T-helper 17 cell (primary cell): ENCODE measurements at regions not wholly inside any gene's neighbourhood (a gene's known extent, or its start where the extent isn't known, plus 50 kb on each side); places are given as distances from the start of the nearest gene placed in this dataset.
"Not testable (repeated sequence)": the region's sequence is repeated elsewhere in the genome, so short reads cannot be mapped to it uniquely, and the experiment has no call there.

Experiments used
- ATAC-seq: fragments of 150-1000 bp; cut with Tn5 transposase; 2 replicates; pipeline ENCODE4 v1.10.0; 2021; ENCODE audit warnings: mild to moderate bottlenecking, moderate library complexity
- DNase-seq, 3 donors: peaks; one replicate each; pipeline versions ENCODE4 v3.0.0 to v3.0.0-alpha.2; 2020 to 2021
- H3K9me3 ChIP-seq: one replicate; pipeline ENCODE4 v1.7.0; 2013; ENCODE audit warnings: low read length, mild to moderate bottlenecking; ENCODE audit not compliant: control insufficient read depth, poor library complexity, severe bottlenecking
- H3K27ac Mint-ChIP-seq: one replicate; pipeline ENCODE4 v1.8.0; 2022; ENCODE audit warnings: mild to moderate bottlenecking, moderate library complexity, mixed read lengths
- H3K27me3 Mint-ChIP-seq: one replicate; pipeline ENCODE4 v1.8.0; 2022; ENCODE audit warnings: mixed read lengths
- H3K36me3 Mint-ChIP-seq: one replicate; pipeline ENCODE4 v1.8.0; 2022; ENCODE audit warnings: low read depth, mixed read lengths
- H3K4me1 Mint-ChIP-seq: one replicate; pipeline ENCODE4 v1.8.0; 2022; ENCODE audit warnings: mild to moderate bottlenecking, mixed read lengths
- H3K4me3 Mint-ChIP-seq: one replicate; pipeline ENCODE4 v1.8.0; 2022; ENCODE audit warnings: mild to moderate bottlenecking, moderate library complexity, mixed read lengths

GRCh38 chr11:60592601-60593000, 77.4 kb downstream of the MS4A13 start:
- DNase-seq (no peak), ATAC-seq (no peak)
- no peak overlapping the region for H3K4me3 Mint-ChIP-seq
- peaks cover 13% of the 10 kb centered on the region for H3K27me3 Mint-ChIP-seq
- no peaks in the 10 kb centered on the region for H3K36me3 Mint-ChIP-seq
- no peaks in the 10 kb centered on the region for H3K4me1 Mint-ChIP-seq
- no peak overlapping the region for H3K27ac Mint-ChIP-seq
- H3K9me3 ChIP-seq = no peaks in the 10 kb centered on the region

DNA sequence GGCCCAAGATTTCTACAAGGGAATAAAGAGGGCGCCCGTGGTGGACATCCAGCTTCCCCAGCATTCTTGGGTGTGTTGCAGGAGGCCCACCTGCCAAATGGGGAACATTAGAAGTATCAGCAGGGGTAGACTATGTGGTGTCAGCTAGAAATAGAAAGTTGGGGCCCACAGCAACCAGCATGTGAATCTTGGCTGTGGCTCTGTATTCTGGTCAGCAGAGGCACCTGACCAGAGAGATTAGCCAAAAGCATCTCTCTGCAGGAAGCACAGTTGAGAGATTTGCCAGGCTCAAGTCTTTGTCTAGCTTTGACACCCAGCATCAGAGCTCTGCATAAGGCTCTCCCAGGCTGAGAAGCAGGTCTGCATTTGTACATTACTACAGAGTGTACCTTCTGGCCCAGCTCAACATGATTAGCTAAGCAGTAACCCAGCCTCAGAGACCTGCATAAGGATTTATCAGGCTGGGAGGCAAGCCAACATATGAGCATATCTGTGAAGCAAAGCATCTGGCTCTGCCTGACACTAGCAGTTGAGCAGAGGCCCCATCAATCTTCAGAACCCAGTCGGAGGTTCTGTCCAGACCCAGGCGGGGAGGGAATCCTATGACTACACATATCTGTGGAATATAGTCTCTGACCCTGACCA, 79.9 kb downstream of the MS4A13 start:
- H3K36me3 Mint-ChIP-seq = no peaks in the 10 kb centered on the region
- H3K27me3 Mint-ChIP-seq = peaks cover 13% of the 10 kb centered on the region
- no peak for ATAC-seq

DNA sequence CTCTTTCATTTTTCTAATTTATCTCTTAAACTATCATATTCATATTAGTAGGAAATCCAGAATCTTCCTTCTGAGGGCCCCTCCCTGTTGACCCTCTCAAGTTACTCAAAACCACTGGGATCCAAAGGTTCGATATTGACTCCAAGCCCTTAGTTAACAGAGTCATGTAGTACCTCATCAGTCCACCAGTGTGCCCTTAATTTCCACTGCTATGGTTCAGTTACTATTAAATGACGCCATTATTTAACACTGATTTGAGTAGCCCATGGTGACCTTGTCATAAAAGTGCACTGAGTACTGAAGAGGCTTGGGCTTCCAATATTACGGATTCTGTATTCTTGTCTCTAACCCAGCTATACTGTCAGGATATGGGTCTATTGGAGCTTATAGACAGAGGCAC, 91.9 kb upstream of the MS4A8 start:
- Mint-ChIP-seq H3K27ac (no peak overlapping the region), H3K4me3 (no peak overlapping the region), H3K4me1 (peaks cover 3% of the 10 kb centered on the region), H3K36me3 (peaks cover 5% of the 10 kb centered on the region), H3K27me3 (peaks cover 39% of the 10 kb centered on the region)
- H3K9me3 ChIP-seq = no peaks in the 10 kb centered on the region
- DNase-seq (no peak), ATAC-seq (no peak)

More for the DNA sequence above, 79.9 kb downstream of the MS4A13 start:
- Mint-ChIP-seq H3K4me3 (no peak overlapping the region), H3K4me1 (no peaks in the 10 kb centered on the region), H3K27ac (no peak overlapping the region)
- no peaks in the 10 kb centered on the region for H3K9me3 ChIP-seq
- no peak for DNase-seq

- Mint-ChIP-seq H3K27me3 (peaks cover 57% of the 10 kb centered on the region), H3K36me3 (peaks cover 5% of the 10 kb centered on the region), H3K4me1 (peaks cover 3% of the 10 kb centered on the region), H3K4me3 (no peak overlapping the region), H3K27ac (no peak overlapping the region)
- DNase-seq (no peak), ATAC-seq (no peak)
- H3K9me3 ChIP-seq = peaks cover 5% of the 10 kb centered on the region
Measured at GRCh38 chr11:60609632-60610031, 89.8 kb upstream of the MS4A8 start.

DNA sequence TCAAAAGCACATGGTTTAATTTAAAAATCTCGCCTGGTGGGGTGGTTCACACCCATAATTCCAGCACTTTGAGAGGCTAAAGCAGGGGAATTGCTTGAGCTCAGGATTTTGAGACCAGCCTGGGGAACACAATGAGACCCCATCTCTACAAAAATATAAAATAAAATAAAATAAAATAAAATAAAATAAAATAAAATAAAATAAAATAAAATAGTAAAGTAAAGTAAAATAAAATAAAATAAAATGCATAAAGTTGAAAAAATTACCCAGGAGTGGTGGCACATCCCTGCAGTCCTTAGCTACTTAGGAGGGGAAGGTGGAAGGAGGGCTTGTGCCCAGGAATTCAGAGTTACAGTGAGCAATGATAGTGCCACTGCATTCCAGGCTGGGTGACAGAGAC, 88.7 kb upstream of the MS4A8 start:
- peaks cover 3% of the 10 kb centered on the region for H3K4me1 Mint-ChIP-seq
- H3K4me3 Mint-ChIP-seq = no peak overlapping the region
- H3K9me3 ChIP-seq = peaks cover 5% of the 10 kb centered on the region
- peaks cover 58% of the 10 kb centered on the region for H3K27me3 Mint-ChIP-seq
- ATAC-seq = no peak
- H3K36me3 Mint-ChIP-seq = peaks cover 5% of the 10 kb centered on the region
- DNase-seq = no peak
- H3K27ac Mint-ChIP-seq = no peak overlapping the region

DNA sequence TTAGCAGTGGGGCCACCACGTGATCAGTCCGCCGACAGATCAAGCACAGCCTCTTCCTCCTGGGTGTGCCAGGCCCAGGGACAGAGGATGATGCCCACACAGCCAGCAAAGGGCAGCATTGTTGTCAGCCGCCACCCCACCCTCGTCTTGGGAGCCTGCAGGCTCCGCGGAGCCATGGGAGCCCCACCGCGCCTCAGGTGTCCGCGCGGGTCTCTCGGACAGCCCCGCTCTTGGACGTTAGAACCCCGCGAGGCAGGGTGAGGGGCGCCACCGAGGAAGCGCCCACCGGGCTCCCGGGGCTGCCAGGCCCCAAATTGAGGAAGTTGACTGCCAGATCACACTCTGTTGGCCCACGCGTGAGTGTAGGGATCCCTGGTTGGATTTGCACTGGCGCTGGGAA, 83.9 kb upstream of the MS4A8 start:
- Mint-ChIP-seq H3K4me3 (no peak overlapping the region), H3K36me3 (no peaks in the 10 kb centered on the region), H3K4me1 (peaks cover 2% of the 10 kb centered on the region), H3K27ac (no peak overlapping the region), H3K27me3 (peaks cover 48% of the 10 kb centered on the region)
- ATAC-seq (no peak), DNase-seq (no peak)
- peaks cover 5% of the 10 kb centered on the region for H3K9me3 ChIP-seq

- H3K27ac Mint-ChIP-seq, H3K9me3 ChIP-seq, H3K4me3 Mint-ChIP-seq, DNase-seq, H3K4me1 Mint-ChIP-seq, ATAC-seq, H3K36me3 Mint-ChIP-seq: not testable (repeated sequence)
- peaks cover 13% of the 10 kb centered on the region for H3K27me3 Mint-ChIP-seq
Measured at GRCh38 chr11:60621940-60622339, 77.5 kb upstream of the MS4A8 start.

DNA sequence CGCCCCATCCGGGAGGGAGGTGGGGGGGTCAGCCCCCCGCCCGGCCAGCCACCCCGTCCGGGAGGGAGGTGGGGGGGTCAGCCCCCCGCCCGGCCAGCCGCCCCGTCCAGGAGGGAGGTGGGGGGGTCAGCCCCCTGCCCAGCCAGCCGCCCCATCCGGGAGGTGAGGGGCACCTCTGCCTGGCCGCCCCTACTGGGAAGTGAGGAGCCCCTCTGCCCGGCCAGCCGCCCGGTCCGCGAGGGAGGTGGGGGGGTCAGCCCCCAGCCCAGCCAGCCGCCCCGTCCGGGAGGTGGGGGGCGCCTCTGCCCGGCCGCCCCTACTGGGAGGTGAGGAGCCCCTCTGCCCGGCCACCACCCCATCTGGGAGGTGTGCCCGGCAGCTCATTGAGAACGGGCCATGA, 76.6 kb upstream of the MS4A8 start:
- not testable (repeated sequence) for H3K27ac Mint-ChIP-seq, H3K4me1 Mint-ChIP-seq, DNase-seq, ATAC-seq, H3K4me3 Mint-ChIP-seq, H3K36me3 Mint-ChIP-seq, H3K9me3 ChIP-seq
- peaks cover 10% of the 10 kb centered on the region for H3K27me3 Mint-ChIP-seq

- no peak overlapping the region for H3K27ac Mint-ChIP-seq
- H3K4me3 Mint-ChIP-seq = no peak overlapping the region
- ATAC-seq = no peak
- DNase-seq = no peak
- H3K36me3 Mint-ChIP-seq = no peaks in the 10 kb centered on the region
- H3K27me3 Mint-ChIP-seq = no peaks in the 10 kb centered on the region
- no peaks in the 10 kb centered on the region for H3K4me1 Mint-ChIP-seq
- no peaks in the 10 kb centered on the region for H3K9me3 ChIP-seq
Measured at GRCh38 chr11:60625262-60625661, 74.2 kb upstream of the MS4A8 start.

DNA sequence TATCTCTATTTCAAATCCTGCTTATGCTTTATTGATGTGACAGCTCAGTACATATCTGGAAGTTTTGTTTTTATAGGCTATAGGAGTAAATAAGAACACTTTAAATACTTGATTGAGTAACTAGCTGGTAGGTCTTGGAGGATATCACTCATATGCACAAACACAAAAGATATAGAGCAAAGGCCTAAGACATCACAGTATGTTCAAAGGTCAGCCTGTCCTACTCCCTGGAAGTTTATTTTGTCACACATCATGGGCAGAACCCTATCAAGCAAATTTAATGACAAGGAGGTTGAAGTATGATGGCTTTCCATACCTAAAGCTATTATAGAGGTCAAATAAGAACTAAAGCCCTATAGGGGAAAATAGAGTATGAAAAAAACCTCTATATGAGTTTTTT, 70.0 kb upstream of the MS4A8 start:
- Mint-ChIP-seq H3K27me3 (peaks cover 26% of the 10 kb centered on the region), H3K36me3 (no peaks in the 10 kb centered on the region), H3K27ac (no peak overlapping the region), H3K4me1 (no peaks in the 10 kb centered on the region), H3K4me3 (no peak overlapping the region)
- no peaks in the 10 kb centered on the region for H3K9me3 ChIP-seq
- ATAC-seq (no peak), DNase-seq (no peak)

DNA sequence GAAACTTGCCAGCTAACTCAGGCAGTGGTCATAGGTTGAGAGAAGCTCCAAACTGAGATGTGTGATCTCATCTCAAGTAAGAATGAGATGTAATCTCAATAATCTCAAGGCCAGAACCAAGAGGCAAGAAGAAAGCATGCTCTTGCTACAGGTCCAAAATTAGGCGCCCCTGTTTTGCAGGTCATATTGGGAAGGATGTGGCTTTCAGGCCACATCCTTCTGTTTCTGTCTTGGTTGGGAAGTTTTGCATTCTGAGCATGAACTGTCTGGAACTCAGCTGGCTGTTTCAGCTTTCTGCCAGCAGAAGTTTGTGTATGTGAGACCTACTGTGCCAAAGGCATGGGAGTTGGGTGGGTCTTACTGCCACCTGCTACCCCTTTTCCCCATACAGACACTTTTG, 67.5 kb upstream of the MS4A8 start:
- DNase-seq = no peak

DNA sequence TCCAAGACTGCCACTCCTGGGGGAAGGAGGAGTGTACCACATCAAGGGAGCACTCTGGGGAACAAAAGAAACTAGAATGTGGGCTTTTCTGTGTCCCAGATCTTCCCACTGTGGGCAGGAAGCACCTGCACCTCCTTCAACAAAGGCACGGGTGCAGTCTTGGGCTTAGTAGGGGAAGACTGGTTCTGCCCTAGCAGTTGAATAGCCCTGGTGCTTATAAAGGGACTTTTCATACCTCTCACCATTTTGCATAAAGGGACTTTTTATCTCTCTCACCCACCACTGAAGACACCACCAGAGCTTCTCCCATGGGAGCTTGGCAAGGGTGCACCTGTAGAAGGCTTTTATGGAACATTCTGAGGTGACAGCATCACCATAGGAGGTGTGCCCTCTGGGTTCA, 65.8 kb upstream of the MS4A8 start:
- DNase-seq (no peak), ATAC-seq (peak; percentile 46)
- peaks cover 34% of the 10 kb centered on the region for H3K27me3 Mint-ChIP-seq

More for the DNA sequence above, 67.5 kb upstream of the MS4A8 start:
- Mint-ChIP-seq H3K4me3 (no peak overlapping the region), H3K36me3 (no peaks in the 10 kb centered on the region), H3K27me3 (peaks cover 26% of the 10 kb centered on the region), H3K4me1 (no peaks in the 10 kb centered on the region), H3K27ac (no peak overlapping the region)
- H3K9me3 ChIP-seq = no peaks in the 10 kb centered on the region
- no peak for ATAC-seq

DNA sequence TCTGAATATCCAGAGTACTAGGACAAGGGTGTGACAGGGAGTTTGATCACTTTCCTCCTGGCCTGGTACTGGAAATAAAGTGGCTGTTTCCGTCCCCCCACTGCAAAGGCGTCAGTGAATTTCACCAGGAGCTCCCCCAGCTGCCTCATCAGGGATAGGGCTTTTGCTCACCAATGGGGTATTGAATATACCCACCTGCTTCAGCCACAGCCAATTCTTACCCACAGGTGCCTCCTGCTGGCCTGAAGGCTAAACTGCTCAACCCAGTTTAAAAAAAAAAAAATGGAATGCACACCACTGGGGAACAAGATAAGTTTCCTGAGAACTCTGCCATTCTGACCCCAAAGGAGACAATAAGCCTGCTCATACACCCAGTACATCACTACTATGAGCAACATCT, 65.3 kb upstream of the MS4A8 start:
- ATAC-seq (no peak), DNase-seq (no peak)
- H3K4me3 Mint-ChIP-seq = no peak overlapping the region
- H3K27me3 Mint-ChIP-seq = peaks cover 34% of the 10 kb centered on the region
- H3K9me3 ChIP-seq = no peaks in the 10 kb centered on the region
- no peak overlapping the region for H3K27ac Mint-ChIP-seq
- no peaks in the 10 kb centered on the region for H3K36me3 Mint-ChIP-seq
- no peaks in the 10 kb centered on the region for H3K4me1 Mint-ChIP-seq

More for the DNA sequence above, 65.8 kb upstream of the MS4A8 start:
- Mint-ChIP-seq H3K4me3 (no peak overlapping the region), H3K36me3 (no peaks in the 10 kb centered on the region), H3K4me1 (no peaks in the 10 kb centered on the region), H3K27ac (no peak overlapping the region)
- H3K9me3 ChIP-seq = no peaks in the 10 kb centered on the region

- H3K9me3 ChIP-seq = no peaks in the 10 kb centered on the region
- ATAC-seq (no peak), DNase-seq (no peak)
- Mint-ChIP-seq H3K27ac (no peak overlapping the region), H3K27me3 (peaks cover 13% of the 10 kb centered on the region), H3K4me1 (no peaks in the 10 kb centered on the region), H3K36me3 (no peaks in the 10 kb centered on the region), H3K4me3 (no peak overlapping the region)
Measured at GRCh38 chr11:60641940-60642339, 57.5 kb upstream of the MS4A8 start.
